ENCODE measurements at regions not wholly inside any gene's neighbourhood (a gene's known extent, or its start where the extent isn't known, plus 50 kb on each side); places are given as distances from the start of the nearest gene placed in this dataset.
"Not testable (repeated sequence)": the region's sequence is repeated elsewhere in the genome, so short reads cannot be mapped to it uniquely, and the experiment has no call there.

GRCh38 chr14:106044515-106044914 lies 518.1 kb downstream of the TMEM121 start:
- DNase-seq (ENCODE audit: low read depth in 2 of 2), result no peak

GRCh38 chr14:106044949-106045596 lies 518.7 kb downstream of the TMEM121 start:
- DNase-seq (ENCODE audit: low read depth in 2 of 2), result peak; percentile 82 to 90

- DNase-seq (ENCODE audit: low read depth in 2 of 2), result no peak
Measured at GRCh38 chr14:106051796-106052195, 525.4 kb downstream of the TMEM121 start.

GRCh38 chr14:106055289-106055688 lies 528.9 kb downstream of the TMEM121 start:
- no peak for DNase-seq (ENCODE audit: low read depth in 2 of 2)

- no peak for DNase-seq (ENCODE audit: low read depth in 2 of 2)
Measured at GRCh38 chr14:106058342-106058741, 532.0 kb downstream of the TMEM121 start.

- DNase-seq (ENCODE audit: low read depth in 2 of 2), result no peak
Measured at GRCh38 chr14:106060276-106060975, 534.0 kb downstream of the TMEM121 start.

- DNase-seq (ENCODE audit: low read depth in 2 of 2), result peak; percentile 64 to 71
Measured at GRCh38 chr14:106061877-106062500, 535.6 kb downstream of the TMEM121 start.

GRCh38 chr14:106062502-106063272 lies 536.3 kb downstream of the TMEM121 start:
- no peak for DNase-seq (ENCODE audit: low read depth in 2 of 2)

- DNase-seq (ENCODE audit: low read depth in 2 of 2), result no peak
Measured at GRCh38 chr14:106067935-106068334, 541.6 kb downstream of the TMEM121 start.

- DNase-seq (ENCODE audit: low read depth in 2 of 2), result no peak
Measured at GRCh38 chr14:106069804-106070625, 543.6 kb downstream of the TMEM121 start.

GRCh38 chr14:106080922-106081321 lies 554.5 kb downstream of the TMEM121 start:
- no peak for DNase-seq (ENCODE audit: low read depth in 2 of 2)

GRCh38 chr14:106081721-106082120 lies 555.3 kb downstream of the TMEM121 start:
- DNase-seq (ENCODE audit: low read depth in 2 of 2), result not testable (repeated sequence)

GRCh38 chr14:106083082-106083481 lies 556.7 kb downstream of the TMEM121 start:
- DNase-seq (ENCODE audit: low read depth in 2 of 2), result no peak

- DNase-seq (ENCODE audit: low read depth in 2 of 2), result no peak
Measured at GRCh38 chr14:106087837-106088236, 561.5 kb downstream of the TMEM121 start.

- DNase-seq (ENCODE audit: low read depth in 2 of 2), result not testable (repeated sequence)
Measured at GRCh38 chr14:106088860-106089259, 562.5 kb downstream of the TMEM121 start.

- DNase-seq (ENCODE audit: low read depth in 2 of 2), result peak in 1 of 2 donors; percentile 84
Measured at GRCh38 chr14:106094654-106095189, 568.3 kb downstream of the TMEM121 start.

GRCh38 chr14:106107703-106108102 lies 581.3 kb downstream of the TMEM121 start:
- DNase-seq (ENCODE audit: low read depth in 2 of 2), result no peak

- no peak for DNase-seq (ENCODE audit: low read depth in 2 of 2)
Measured at GRCh38 chr14:106109337-106109736, 583.0 kb downstream of the TMEM121 start.

- no peak for DNase-seq (ENCODE audit: low read depth in 2 of 2)
Measured at GRCh38 chr14:106115401-106115800, 589.0 kb downstream of the TMEM121 start.

- not testable (repeated sequence) for DNase-seq (ENCODE audit: low read depth in 2 of 2)
Measured at GRCh38 chr14:106116339-106116930, 590.1 kb downstream of the TMEM121 start.

GRCh38 chr14:106120101-106120500 lies 593.7 kb downstream of the TMEM121 start:
- DNase-seq (ENCODE audit: low read depth in 2 of 2), result no peak
